Breast epithelium (tissue), 4 donors: ENCODE measurements at regions not wholly inside any gene's neighbourhood (a gene's known extent, or its start where the extent isn't known, plus 50 kb on each side); places are given as distances from the start of the nearest gene placed in this dataset.

Experiments
- DNase-seq, 2 donors: peaks; one replicate each; pipeline ENCODE4 v3.0.0-alpha.2; 2019; ENCODE audit warnings: low spot score in 2 of 2
- H3K27ac ChIP-seq, 2 donors: fragments of 200-600 bp; sonication (generic) in 1 of 2; one replicate each; pipeline ENCODE4 v1.5.1; 2016 to 2019; ENCODE audit warnings: mild to moderate bottlenecking in 1 of 2
- H3K27me3 ChIP-seq, 2 donors: fragments of 200-600 bp; sonication (generic) in 1 of 2; one replicate each; pipeline versions ENCODE4 v1.5.1 to v1.6.0; 2017 to 2019; ENCODE audit warnings: control low read depth in 1 of 2, mild to moderate bottlenecking in 1 of 2
- H3K36me3 ChIP-seq: fragments of 200-600 bp; one replicate; pipeline ENCODE4 v1.5.1; 2019
- H3K4me1 ChIP-seq, 2 donors: fragments of 200-600 bp; sonication (generic); one replicate each; pipeline ENCODE4 v1.5.1; 2016 to 2019; ENCODE audit warnings: control low read depth in 1 of 2
- H3K4me3 ChIP-seq, 3 donors: fragments of 200-600 bp; sonication (generic); 1 replicate in 2 of 3; 2 replicates in 1 of 3; pipeline ENCODE4 v1.5.1; 2016 to 2019; ENCODE audit warnings: mild to moderate bottlenecking in 3 of 3, moderate library complexity in 2 of 3
- H3K9me3 ChIP-seq, 2 donors: fragments of 200-600 bp; sonication (generic) in 1 of 2; one replicate each; pipeline ENCODE4 v1.5.1; 2016 to 2019; ENCODE audit warnings: control low read depth in 1 of 2
- CTCF ChIP-seq, 3 donors: fragments of 450-650 bp; IDR thresholded peaks; one replicate each; pipeline ENCODE4 v1.5.1; 2016 to 2017; ENCODE audit warnings: antibody characterized with exemption in 3 of 3, mild to moderate bottlenecking in 3 of 3, moderate library complexity in 3 of 3
- POLR2A ChIP-seq: fragments of 450-650 bp; IDR thresholded peaks from one replicate; pipeline ENCODE4 v1.6.1; 2016; ENCODE audit warnings: antibody characterized with exemption, mild to moderate bottlenecking, moderate library complexity
- POLR2AphosphoS5 ChIP-seq, 3 donors: sonication (generic); formaldehyde crosslinking; IDR thresholded peaks; one replicate each; pipeline ENCODE4 v1.6.1; 2017; ENCODE audit warnings: antibody characterized with exemption in 3 of 3
- intact Hi-C: fragments of 100-400 bp; cut with DNase I; formaldehyde crosslinking; loops from one replicate; pipeline ENCODE4 v1.15.1; 2023; ENCODE audit warnings: low total_unique reads

- no peak for TF ChIP-seq POLR2A
- no peak for TF ChIP-seq CTCF (IDR thresholded peaks at IDR 0.05)
- TF ChIP-seq POLR2AphosphoS5 (IDR thresholded peaks at IDR 0.05), result no peak
- Histone ChIP-seq H3K27me3 (no peaks in the 10 kb centered on the region), H3K27ac (no peak overlapping the region), H3K36me3 (no peaks in the 10 kb centered on the region), H3K4me1 (no peaks in the 10 kb centered on the region), H3K4me3 (no peak overlapping the region), H3K9me3 (no peaks in the 10 kb centered on the region)
- intact Hi-C loops, result no loop called here
- DNase-seq, result no peak
These were observed 245.7 kb upstream of the NR4A3 start for GRCh38 chr9:99576002-99576401.

GRCh38 chr9:99576876-99577275 lies 244.8 kb upstream of the NR4A3 start:
- Histone ChIP-seq H3K4me3 (no peak overlapping the region), H3K27ac (no peak overlapping the region), H3K36me3 (no peaks in the 10 kb centered on the region), H3K4me1 (no peaks in the 10 kb centered on the region), H3K9me3 (no peaks in the 10 kb centered on the region), H3K27me3 (no peaks in the 10 kb centered on the region)
- intact Hi-C loops, result no loop called here
- DNase-seq, result no peak
- TF ChIP-seq POLR2A (no peak), POLR2AphosphoS5 (IDR thresholded peaks at IDR 0.05) (no peak), CTCF (IDR thresholded peaks at IDR 0.05) (no peak)

- Histone ChIP-seq H3K4me1 (no peaks in the 10 kb centered on the region), H3K36me3 (no peaks in the 10 kb centered on the region), H3K27ac (no peak overlapping the region), H3K9me3 (no peaks in the 10 kb centered on the region), H3K27me3 (no peaks in the 10 kb centered on the region), H3K4me3 (no peak overlapping the region)
- DNase-seq, result no peak
- TF ChIP-seq CTCF (IDR thresholded peaks at IDR 0.05), result no peak
- no peak for TF ChIP-seq POLR2AphosphoS5 (IDR thresholded peaks at IDR 0.05)
- TF ChIP-seq POLR2A, result no peak
- intact Hi-C loops, result no loop called here
These were observed 244.3 kb upstream of the NR4A3 start for GRCh38 chr9:99577351-99577750.

- DNase-seq, result no peak
These were observed 243.0 kb upstream of the NR4A3 start for GRCh38 chr9:99578666-99579065.

GRCh38 chr9:99579964-99580363 lies 241.7 kb upstream of the NR4A3 start:
- intact Hi-C loops, result no loop called here
- no peak overlapping the region for H3K27ac ChIP-seq

More at GRCh38 chr9:99578666-99579065, 243.0 kb upstream of the NR4A3 start:
- Histone ChIP-seq H3K27ac (no peak overlapping the region), H3K9me3 (no peaks in the 10 kb centered on the region), H3K27me3 (no peaks in the 10 kb centered on the region), H3K36me3 (no peaks in the 10 kb centered on the region), H3K4me1 (no peaks in the 10 kb centered on the region), H3K4me3 (no peak overlapping the region)
- intact Hi-C loops, result no loop called here
- no peak for TF ChIP-seq CTCF (IDR thresholded peaks at IDR 0.05)
- no peak for TF ChIP-seq POLR2A
- TF ChIP-seq POLR2AphosphoS5 (IDR thresholded peaks at IDR 0.05), result no peak

More at GRCh38 chr9:99579964-99580363, 241.7 kb upstream of the NR4A3 start:
- no peak overlapping the region for H3K4me3 ChIP-seq
- H3K36me3 ChIP-seq, result no peaks in the 10 kb centered on the region
- H3K4me1 ChIP-seq, result no peaks in the 10 kb centered on the region
- TF ChIP-seq CTCF (IDR thresholded peaks at IDR 0.05), result no peak
- no peak for TF ChIP-seq POLR2A
- TF ChIP-seq POLR2AphosphoS5 (IDR thresholded peaks at IDR 0.05), result no peak
- H3K9me3 ChIP-seq, result no peaks in the 10 kb centered on the region
- no peak for DNase-seq
- H3K27me3 ChIP-seq, result no peaks in the 10 kb centered on the region
